ENCODE measurements at regions not wholly inside any gene's neighbourhood (a gene's known extent, or its start where the extent isn't known, plus 50 kb on each side); places are given as distances from the start of the nearest gene placed in this dataset.

DNA sequence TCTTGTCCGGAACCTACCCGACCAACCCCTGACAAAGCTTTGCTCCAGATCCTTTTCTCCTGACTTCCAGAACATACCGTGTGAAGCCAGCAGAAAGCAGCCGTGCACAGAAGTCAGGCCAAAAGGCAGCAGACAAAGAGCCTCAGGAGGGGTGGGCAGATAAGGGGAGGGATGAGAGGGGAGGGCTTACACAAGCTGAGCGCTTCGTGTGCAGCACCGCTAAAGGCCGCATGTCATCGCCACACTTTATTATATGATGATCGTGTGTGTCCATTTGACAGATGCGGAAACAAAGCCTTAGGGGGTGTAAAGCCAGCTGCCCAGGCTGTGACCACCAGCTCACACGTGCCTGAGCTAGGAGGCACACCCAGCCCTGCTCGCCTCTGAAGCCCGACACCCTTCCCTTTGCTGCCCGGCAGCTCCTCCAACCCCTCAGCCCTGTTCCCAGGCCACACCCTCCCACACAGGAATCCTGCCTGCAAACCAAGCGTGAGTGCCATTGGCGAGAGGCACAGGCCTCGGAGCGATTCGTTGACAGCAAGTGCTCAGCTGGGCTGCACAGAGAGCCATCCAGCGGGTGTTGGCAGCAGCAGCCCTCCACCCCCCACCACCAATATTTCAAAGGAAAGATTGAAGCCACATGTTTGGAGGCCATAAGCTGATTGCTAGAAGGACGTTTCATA is 170.5 kb upstream of the SMIM23 start:
- Histone ChIP-seq H3K27ac (no peak overlapping the region), H3K4me2 (no peak overlapping the region), H3K4me1 (no peaks in the 10 kb centered on the region), H3K9me3 (no peaks in the 10 kb centered on the region), H3K4me3 (no peak overlapping the region)
- ATAC-seq (no peak), DNase-seq (ENCODE audit: low read depth in 1 of 2, low spot score in 1 of 2) (no peak), FAIRE-seq (no peak)
- TF ChIP-seq RAD21 (conservative IDR thresholded peaks at IDR 0.05 in 1 of 2, IDR thresholded peaks at IDR 0.05 in 1 of 2) (no peak), MAZ (IDR thresholded peaks at IDR 0.05; ENCODE audit: borderline replicate concordance, low read depth, low read length) (no peak), ZFP36 (IDR thresholded peaks at IDR 0.05; ENCODE audit: borderline replicate concordance, partially characterized antibody) (no peak), RARB (CRISPR knock-in tag; IDR thresholded peaks at IDR 0.05) (no peak)
- CTCF ChIA-PET: interaction anchor here (0.8 to 6.2 kb wide), 6 partner anchors 9 to 196 kb away, joined by 3 to 41 read pairs (median 5); partner anchors contain the start of gene FGF18
- 83% methylated on average over 21 of the region's 22 CpGs for WGBS (ENCODE audit: missing lambda C conversion rate)
- POLR2A ChIA-PET: no interaction called here

DNA sequence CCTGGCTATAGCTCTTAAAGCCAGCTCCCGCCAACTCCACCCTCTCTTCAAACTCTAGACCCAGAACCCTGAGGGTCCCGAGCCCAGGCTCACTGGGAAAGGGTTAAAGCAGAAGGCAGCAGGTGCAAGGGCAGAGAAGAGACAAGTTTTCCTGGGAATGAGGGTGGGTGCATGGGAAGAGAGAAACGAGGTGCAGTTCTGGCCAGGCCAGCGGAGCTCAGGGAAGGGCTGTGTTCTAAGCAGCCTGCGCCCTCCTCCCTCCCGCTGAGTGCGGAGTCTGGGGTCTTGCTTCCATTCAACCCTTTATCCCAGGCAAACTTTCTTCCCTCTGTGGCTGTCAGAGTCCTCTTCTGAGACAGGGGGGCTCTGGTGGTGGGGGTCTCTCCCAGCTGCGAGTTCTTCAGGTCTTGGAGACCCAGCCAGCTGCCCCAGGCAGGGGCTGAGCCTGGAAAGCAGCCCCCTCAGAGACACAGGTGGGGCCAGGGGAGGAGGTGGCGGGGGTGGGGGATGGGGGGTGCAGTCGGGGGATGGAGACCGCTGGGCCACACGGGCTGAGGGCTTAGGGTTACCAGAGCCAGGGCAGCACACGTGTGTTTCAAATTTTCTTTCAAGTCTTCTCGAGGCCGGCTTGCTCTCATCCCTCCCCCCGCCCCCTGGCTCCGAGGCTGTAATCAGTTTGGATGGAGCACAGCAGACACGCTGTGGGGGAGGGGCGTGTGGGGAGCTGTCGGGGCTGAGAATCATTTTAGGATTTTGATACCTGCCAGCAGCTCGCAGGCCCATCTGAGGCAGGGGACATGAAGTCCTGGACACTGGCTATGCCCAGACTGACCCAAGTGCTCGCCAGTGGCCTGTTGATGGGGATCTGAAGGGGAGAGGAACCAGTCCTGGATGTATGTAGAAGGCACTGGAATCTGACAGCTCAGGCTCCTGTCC is 169.6 kb upstream of the SMIM23 start:
- TF ChIP-seq, protein P1, sequence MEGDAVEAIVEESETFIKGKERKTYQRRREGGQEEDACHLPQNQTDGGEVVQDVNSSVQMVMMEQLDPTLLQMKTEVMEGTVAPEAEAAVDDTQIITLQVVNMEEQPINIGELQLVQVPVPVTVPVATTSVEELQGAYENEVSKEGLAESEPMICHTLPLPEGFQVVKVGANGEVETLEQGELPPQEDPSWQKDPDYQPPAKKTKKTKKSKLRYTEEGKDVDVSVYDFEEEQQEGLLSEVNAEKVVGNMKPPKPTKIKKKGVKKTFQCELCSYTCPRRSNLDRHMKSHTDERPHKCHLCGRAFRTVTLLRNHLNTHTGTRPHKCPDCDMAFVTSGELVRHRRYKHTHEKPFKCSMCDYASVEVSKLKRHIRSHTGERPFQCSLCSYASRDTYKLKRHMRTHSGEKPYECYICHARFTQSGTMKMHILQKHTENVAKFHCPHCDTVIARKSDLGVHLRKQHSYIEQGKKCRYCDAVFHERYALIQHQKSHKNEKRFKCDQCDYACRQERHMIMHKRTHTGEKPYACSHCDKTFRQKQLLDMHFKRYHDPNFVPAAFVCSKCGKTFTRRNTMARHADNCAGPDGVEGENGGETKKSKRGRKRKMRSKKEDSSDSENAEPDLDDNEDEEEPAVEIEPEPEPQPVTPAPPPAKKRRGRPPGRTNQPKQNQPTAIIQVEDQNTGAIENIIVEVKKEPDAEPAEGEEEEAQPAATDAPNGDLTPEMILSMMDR (IDR thresholded peaks at IDR 0.05): no peak
- TF ChIP-seq CBX2 (IDR thresholded peaks at IDR 0.05; ENCODE audit: borderline replicate concordance, low read depth): no peak
- TF ChIP-seq NR3C1 (IDR thresholded peaks at IDR 0.05): no peak
- no peak for TF ChIP-seq JUN (IDR thresholded peaks at IDR 0.05)
- TF ChIP-seq FOSB (CRISPR knock-in tag; IDR thresholded peaks at IDR 0.05): no peak
- TF ChIP-seq MAFK (IDR thresholded peaks at IDR 0.05; ENCODE audit: partially characterized antibody): no peak
- TF ChIP-seq SMC3 (IDR thresholded peaks at IDR 0.05): no peak
- no peak for TF ChIP-seq ZNF302 (CRISPR knock-in tag; IDR thresholded peaks at IDR 0.05)
- TF ChIP-seq PHF8 (IDR thresholded peaks at IDR 0.05; ENCODE audit: borderline replicate concordance, low read depth): no peak
- TF ChIP-seq ESRRA (IDR thresholded peaks at IDR 0.05; ENCODE audit: borderline replicate concordance, low read length): no peak
- TF ChIP-seq CBX8 (IDR thresholded peaks at IDR 0.05): no peak
- Histone ChIP-seq H3K4me2 (no peak overlapping the region), H3K4me1 (no peaks in the 10 kb centered on the region), H3K27ac (no peak overlapping the region), H3K4me3 (no peak overlapping the region), H3K9me3 (no peaks in the 10 kb centered on the region)
- ChIA-PET POLR2A (no interaction called here), CTCF (interaction anchor here (0.8 to 6.2 kb wide), 7 partner anchors 10 to 197 kb away, joined by 3 to 41 read pairs (median 5); partner anchors contain the start of gene FGF18)
- peak in 1 of 2 experiments; percentile 47; a peak in 2 of 6 replicates for ATAC-seq
- no peak for DNase-seq (ENCODE audit: low read depth in 1 of 2, low spot score in 1 of 2)
- WGBS (ENCODE audit: missing lambda C conversion rate): 51% methylated on average over 13 of the region's 22 CpGs
- FAIRE-seq: no peak

DNA sequence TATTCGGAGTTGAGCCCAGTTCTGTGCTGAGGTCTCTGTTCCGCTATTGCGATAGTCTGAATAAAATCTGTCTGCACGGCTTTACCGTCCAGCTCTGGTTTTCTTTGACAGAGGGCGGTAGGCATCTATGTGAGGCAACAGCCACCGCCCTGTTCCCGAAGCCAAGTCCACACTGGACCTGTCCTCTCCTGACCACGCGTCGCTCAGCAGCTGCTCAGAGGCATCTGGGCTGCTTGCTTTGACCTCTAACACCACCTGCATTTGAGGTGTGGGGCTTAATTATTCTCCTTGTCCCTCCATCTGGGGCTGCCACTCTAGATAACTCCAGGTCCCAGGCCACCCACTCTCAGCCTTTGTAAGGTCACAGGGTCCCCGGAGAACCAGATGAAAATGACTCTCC is 168.4 kb upstream of the SMIM23 start:
- FAIRE-seq: no peak
- TF ChIP-seq, protein P2, sequence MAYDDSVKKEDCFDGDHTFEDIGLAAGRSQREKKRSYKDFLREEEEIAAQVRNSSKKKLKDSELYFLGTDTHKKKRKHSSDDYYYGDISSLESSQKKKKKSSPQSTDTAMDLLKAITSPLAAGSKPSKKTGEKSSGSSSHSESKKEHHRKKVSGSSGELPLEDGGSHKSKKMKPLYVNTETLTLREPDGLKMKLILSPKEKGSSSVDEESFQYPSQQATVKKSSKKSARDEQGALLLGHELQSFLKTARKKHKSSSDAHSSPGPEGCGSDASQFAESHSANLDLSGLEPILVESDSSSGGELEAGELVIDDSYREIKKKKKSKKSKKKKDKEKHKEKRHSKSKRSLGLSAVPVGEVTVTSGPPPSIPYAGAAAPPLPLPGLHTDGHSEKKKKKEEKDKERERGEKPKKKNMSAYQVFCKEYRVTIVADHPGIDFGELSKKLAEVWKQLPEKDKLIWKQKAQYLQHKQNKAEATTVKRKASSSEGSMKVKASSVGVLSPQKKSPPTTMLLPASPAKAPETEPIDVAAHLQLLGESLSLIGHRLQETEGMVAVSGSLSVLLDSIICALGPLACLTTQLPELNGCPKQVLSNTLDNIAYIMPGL (CRISPR knock-in tag; IDR thresholded peaks at IDR 0.05; ENCODE audit: borderline replicate concordance): no peak
- no peak for TF ChIP-seq ZFP36 (IDR thresholded peaks at IDR 0.05; ENCODE audit: borderline replicate concordance, partially characterized antibody)
- TF ChIP-seq MAZ (IDR thresholded peaks at IDR 0.05; ENCODE audit: borderline replicate concordance, low read depth, low read length): no peak
- TF ChIP-seq, protein P3, sequence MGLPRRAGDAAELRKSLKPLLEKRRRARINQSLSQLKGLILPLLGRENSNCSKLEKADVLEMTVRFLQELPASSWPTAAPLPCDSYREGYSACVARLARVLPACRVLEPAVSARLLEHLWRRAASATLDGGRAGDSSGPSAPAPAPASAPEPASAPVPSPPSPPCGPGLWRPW (IDR thresholded peaks at IDR 0.05): no peak
- TF ChIP-seq CEBPB (IDR thresholded peaks at IDR 0.05): no peak
- no peak for TF ChIP-seq NR3C1 (IDR thresholded peaks at IDR 0.05)
- TF ChIP-seq GATA3 (IDR thresholded peaks at IDR 0.05; ENCODE audit: borderline replicate concordance): no peak
- TF ChIP-seq, protein P4, sequence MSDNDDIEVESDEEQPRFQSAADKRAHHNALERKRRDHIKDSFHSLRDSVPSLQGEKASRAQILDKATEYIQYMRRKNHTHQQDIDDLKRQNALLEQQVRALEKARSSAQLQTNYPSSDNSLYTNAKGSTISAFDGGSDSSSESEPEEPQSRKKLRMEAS (IDR thresholded peaks at IDR 0.05): no peak
- TF ChIP-seq, protein P5, sequence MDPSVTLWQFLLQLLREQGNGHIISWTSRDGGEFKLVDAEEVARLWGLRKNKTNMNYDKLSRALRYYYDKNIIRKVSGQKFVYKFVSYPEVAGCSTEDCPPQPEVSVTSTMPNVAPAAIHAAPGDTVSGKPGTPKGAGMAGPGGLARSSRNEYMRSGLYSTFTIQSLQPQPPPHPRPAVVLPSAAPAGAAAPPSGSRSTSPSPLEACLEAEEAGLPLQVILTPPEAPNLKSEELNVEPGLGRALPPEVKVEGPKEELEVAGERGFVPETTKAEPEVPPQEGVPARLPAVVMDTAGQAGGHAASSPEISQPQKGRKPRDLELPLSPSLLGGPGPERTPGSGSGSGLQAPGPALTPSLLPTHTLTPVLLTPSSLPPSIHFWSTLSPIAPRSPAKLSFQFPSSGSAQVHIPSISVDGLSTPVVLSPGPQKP (IDR thresholded peaks at IDR 0.05; ENCODE audit: low read depth, low read length): no peak
- TF ChIP-seq MYC (IDR thresholded peaks at IDR 0.05; ENCODE audit: borderline replicate concordance, low read length): no peak

More for the DNA sequence above, 168.4 kb upstream of the SMIM23 start:
- H3K9me3 ChIP-seq: no peaks in the 10 kb centered on the region
- ChIA-PET POLR2A (no interaction called here), CTCF (interaction anchor here (1.0 to 6.2 kb wide), 2 partner anchors 11 to 13 kb away, joined by 3 to 41 read pairs; no protein-coding TSS in a partner anchor)
- ATAC-seq (no peak), DNase-seq (ENCODE audit: low read depth in 1 of 2, low spot score in 1 of 2) (no peak)
- H3K4me2 ChIP-seq: no peak overlapping the region
- no peaks in the 10 kb centered on the region for H3K4me1 ChIP-seq
- H3K27ac ChIP-seq: no peak overlapping the region
- WGBS (ENCODE audit: missing lambda C conversion rate): 88% methylated on average over 12 of the region's 12 CpGs
- no peak overlapping the region for H3K4me3 ChIP-seq
